NCI-H82 treated with DMSO at 0.1 percent for 48 hours (cell line): ENCODE measurements at regions not wholly inside any gene's neighbourhood (a gene's known extent, or its start where the extent isn't known, plus 50 kb on each side); places are given as distances from the start of the nearest gene placed in this dataset.
A peak's percentile ranks its signal among the peaks of the same experiment; 100 is the strongest.

ENCODE experiments used
- DNase-seq: peaks from one replicate; lab custom pipeline; 2025; ENCODE audit not compliant: unreplicated experiment; lab: John Stamatoyannopoulos, UW

GRCh38 chr2:160869411-160869810, 290.8 kb upstream of the TANK start:
- no peak for DNase-seq

GRCh38 chr2:160870729-160871465, 289.3 kb upstream of the TANK start:
- DNase-seq: no peak

GRCh38 chr2:160871953-160872352, 288.3 kb upstream of the TANK start:
- no peak for DNase-seq

DNA sequence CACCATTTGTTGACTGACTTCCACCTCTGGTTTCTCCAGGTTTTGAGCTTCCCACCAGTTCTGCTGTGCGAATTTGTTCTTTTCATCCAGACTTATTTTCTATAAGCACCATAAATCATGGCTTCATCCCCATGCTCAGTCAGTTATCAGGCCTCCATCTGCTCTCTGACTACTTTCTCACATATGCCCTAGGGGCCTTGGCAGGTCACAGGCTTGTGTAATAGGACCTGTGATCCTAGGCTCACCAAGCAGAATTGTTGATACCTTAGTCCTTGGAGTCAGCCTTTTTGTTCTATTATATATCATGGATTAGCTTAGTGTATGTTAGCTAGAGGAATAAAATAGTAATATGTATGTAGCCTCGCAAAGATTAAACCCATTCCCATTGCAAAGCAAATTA, 284.2 kb upstream of the TANK start:
- DNase-seq: peak; percentile 55

GRCh38 chr2:160876765-160877164, 283.5 kb upstream of the TANK start:
- DNase-seq: no peak

GRCh38 chr2:160878618-160879017, 281.6 kb upstream of the TANK start:
- no peak for DNase-seq

DNA sequence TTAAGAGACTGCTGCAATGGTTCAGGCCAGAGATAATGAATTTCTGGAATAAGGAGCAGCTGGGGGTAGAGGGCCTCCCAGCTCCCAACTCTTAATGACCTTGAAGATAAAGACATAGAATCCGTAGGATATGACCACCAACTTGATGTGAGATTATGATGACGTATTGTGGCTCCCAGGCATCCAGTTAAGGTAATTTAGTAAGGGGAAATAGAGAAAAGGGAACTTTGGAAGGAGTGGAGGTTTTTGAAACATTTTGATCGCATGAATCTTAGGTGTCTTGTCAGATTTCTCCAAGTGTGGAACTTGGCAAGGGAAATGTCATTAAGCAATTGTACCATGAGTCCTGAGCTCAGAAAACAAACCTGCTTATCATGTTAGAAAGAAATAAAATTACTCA, 277.3 kb upstream of the TANK start:
- DNase-seq: no peak

DNA sequence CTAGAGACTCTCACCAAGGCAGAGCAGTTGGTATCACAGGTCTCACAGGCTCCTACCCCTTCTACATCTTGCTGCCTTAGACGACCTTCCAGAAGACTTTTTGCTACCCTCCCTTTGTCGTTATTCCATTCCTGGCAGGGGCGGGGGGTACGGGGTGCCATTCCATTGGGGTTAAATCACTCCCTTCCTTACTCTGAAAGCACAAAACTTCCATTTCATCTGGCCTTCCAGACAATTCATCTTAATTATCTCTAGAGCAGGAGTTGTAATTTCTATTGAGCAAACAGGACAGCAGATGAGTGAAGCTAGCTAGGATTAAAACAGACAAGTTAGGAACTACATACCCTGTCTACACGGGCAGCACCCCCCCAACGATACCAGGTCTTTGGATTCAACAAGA, 276.2 kb upstream of the TANK start:
- no peak for DNase-seq

- no peak for DNase-seq
These were observed 270.6 kb upstream of the TANK start for GRCh38 chr2:160889439-160890170.

GRCh38 chr2:160890667-160891352, 269.4 kb upstream of the TANK start:
- peak; percentile 97 for DNase-seq

DNA sequence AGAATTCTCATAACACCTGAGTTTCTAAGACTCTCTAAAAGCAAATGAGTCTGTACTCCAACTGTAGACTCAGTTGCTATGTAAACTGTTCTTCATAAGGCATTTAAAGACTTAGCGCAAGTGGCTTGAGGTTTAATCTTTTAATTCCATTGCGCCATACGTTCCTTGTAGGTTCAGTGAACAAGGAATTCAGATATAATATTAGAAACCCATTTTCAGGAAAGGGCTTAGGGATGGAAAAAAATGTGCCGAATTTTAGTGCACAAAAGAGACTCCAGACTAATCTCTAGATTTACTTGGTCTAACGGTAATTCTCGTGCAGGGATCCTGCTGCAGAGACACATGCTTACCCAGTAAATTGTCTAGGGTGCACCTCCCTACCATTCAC, 268.9 kb upstream of the TANK start:
- peak; percentile 97 for DNase-seq

DNA sequence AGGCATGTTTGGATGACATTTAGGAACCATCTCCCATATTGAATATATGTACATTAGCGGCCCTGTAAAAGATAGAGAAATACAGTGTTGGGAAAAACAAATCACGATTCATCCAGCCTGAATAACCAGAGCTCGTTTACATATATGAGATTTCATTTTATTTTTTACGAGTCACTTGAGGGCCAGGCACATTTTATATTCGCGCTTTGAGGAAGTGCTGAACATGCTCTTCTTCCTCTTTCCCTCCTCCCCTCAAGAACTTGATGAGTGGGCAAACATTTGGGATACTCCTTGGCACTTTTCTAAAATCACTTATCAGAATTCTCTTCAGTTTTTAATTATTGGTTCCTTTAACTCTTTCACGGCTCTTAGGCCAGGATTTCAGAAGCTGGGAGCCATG, 268.0 kb upstream of the TANK start:
- DNase-seq: no peak

- DNase-seq: no peak
These were observed 266.6 kb upstream of the TANK start for GRCh38 chr2:160893581-160893980.

- DNase-seq: no peak
These were observed 261.5 kb upstream of the TANK start for GRCh38 chr2:160898581-160899307.

DNA sequence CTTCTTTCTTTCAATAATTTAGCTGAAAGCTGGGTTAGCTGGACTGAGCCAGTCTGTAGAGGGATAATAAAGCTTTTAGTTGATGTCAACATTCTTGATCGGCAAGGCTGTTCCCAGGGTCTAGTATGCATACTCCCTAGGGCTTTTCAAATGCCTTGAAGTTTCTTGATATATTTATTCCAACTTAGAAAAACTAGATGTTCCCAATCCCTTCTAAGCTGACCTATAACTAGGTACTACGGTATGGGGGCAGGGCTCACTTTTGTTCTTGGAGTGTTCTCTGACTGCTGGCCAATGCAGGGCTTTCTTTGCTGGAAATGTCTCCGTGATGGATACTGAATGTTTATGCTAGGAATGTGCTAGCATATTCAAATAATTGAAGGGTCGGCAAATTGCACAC, 258.6 kb upstream of the TANK start:
- DNase-seq: no peak

- no peak for DNase-seq
These were observed 254.4 kb upstream of the TANK start for GRCh38 chr2:160905862-160906261.

DNA sequence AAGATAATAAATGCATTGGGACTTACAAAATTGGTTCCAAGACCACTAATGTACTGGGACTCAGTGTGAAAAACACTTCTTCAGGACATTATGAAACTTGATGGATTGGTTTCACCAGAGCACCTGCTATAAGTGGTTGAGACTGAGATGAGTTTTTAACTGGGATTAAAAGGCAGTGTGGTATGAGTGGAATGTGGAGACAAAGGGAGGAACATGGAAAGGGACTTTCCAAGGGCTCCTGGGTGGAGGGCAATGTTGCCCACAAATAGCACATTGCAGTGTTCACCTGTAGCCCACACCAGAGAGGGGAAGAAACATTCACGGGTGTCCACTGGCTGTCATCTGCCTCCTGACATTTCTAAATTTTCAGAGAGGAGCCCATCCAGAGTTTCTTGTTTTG, 253.3 kb upstream of the TANK start:
- no peak for DNase-seq

DNA sequence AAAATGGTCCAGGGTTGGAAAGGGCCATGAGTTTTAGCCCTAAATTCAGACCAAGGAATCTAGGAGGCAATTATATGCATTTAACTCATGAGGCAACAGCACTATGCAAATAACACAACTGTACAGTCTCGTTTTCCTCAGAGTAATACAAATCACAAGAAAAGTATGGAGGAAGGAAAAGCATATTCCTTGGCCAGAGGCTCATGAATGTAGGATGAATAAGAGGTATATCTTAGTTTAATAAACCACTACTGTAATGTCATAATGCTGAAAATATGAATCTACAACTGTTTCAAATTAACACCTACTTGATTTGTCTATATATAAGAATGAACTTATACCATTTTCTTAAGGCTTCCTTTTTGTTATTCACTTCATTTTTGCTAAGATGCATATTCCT, 252.5 kb upstream of the TANK start:
- DNase-seq: no peak

- no peak for DNase-seq
These were observed 252.1 kb upstream of the TANK start for GRCh38 chr2:160908157-160908556.

DNA sequence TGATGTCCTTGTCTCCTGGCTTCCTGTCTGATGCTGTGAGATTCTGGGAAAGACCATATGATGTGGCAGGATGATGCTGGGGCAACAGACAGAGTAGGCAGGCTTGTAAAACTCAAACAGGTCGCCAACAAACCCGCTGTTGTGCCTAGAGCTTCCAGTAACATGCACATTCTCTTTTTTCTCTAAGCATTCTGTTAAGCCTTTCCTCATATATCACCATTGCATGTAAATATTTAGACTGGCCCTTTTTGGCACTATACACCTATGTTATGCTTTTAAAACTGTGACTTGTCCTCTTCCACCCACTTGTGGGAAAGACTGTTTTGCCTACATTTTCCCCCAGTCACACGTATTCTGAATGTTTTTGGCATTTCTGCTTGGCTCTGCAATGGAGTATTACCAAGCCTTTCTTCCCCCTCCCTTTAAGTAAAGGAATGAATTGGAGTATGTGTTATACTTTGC, 250.4 kb upstream of the TANK start:
- no peak for DNase-seq

- no peak for DNase-seq
These were observed 249.5 kb upstream of the TANK start for GRCh38 chr2:160910681-160911080.
